A549 (cell line): ENCODE measurements at regions not wholly inside any gene's neighbourhood (a gene's known extent, or its start where the extent isn't known, plus 50 kb on each side); places are given as distances from the start of the nearest gene placed in this dataset.

Experiments
- ATAC-seq, 2 experiments: fragments of 200-7000 bp in 1 of 2; fragments of >200 bp in 1 of 2; cut with Nextera tagmentation in 1 of 2; cut with Tn5 transposase in 1 of 2; 3 replicates each; pipeline versions ENCODE4 v1.8.0 to v1.9.1; 2018 to 2020; ENCODE audit warnings: mild to moderate bottlenecking in 1 of 2, moderate library complexity in 1 of 2
- CTCF ChIA-PET: fragments of 300-600 bp; sonication (Branson Sonifier 250); formaldehyde crosslinking; extraction: SDS; loops from one replicate; lab custom pipeline; 2021; ENCODE audit warnings: antibody characterized with exemption, inconsistent platforms; lab: Yijun Ruan, JAX
- POLR2A ChIA-PET: fragments of 350-600 bp; formaldehyde crosslinking; extraction: SDS; loops from one replicate; lab custom pipeline; 2021; ENCODE audit warnings: antibody characterized with exemption, inconsistent platforms; lab: Yijun Ruan, JAX
- DNase-seq, 2 experiments: peaks; one replicate each; pipeline versions ENCODE4 v3.0.0 to v3.0.0-alpha.2; 2011 to 2016; ENCODE audit warnings: low read depth in 1 of 2, low spot score in 1 of 2
- FAIRE-seq: peaks from 2 replicates; lab custom pipeline; 2011; peaks lifted over from hg19 to GRCh38; lab: Jason Lieb, UNC
- H3K27ac ChIP-seq, 2 experiments: fragments of >200 bp; sonication (Bioruptor Twin); formaldehyde crosslinking; 3 replicates each; pipeline ENCODE4 v1.5.1; 2016 to 2017
- H3K4me1 ChIP-seq: fragments of >200 bp; sonication (Bioruptor Twin); formaldehyde crosslinking; 3 replicates; pipeline ENCODE4 v1.6.1; 2016
- H3K4me2 ChIP-seq: fragments of >200 bp; sonication (Bioruptor Twin); formaldehyde crosslinking; 3 replicates; pipeline ENCODE4 v1.6.1; 2016
- H3K4me3 ChIP-seq: fragments of >200 bp; sonication (Bioruptor Twin); formaldehyde crosslinking; 3 replicates; pipeline ENCODE4 v1.5.1; 2016
- H3K9me3 ChIP-seq: fragments of >200 bp; sonication (Bioruptor Twin); formaldehyde crosslinking; 3 replicates; pipeline ENCODE4 v1.6.1; 2016
- BCL3 ChIP-seq: fragments of >200 bp; sonication (Bioruptor Twin); formaldehyde crosslinking; IDR thresholded peaks from 3 replicates; pipeline ENCODE4 v1.6.1; 2016
- CBX2 ChIP-seq: fragments of 200-600 bp; sonication (generic); IDR thresholded peaks from 2 replicates; pipeline ENCODE4 v1.6.1; 2016; ENCODE audit warnings: low read depth, mild to moderate bottlenecking, borderline replicate concordance
- CEBPB ChIP-seq, 2 experiments: fragments of >200 bp in 1 of 2; sonication (Bioruptor Twin) in 1 of 2; formaldehyde crosslinking in 1 of 2; IDR thresholded peaks; 2 replicates each; pipeline ENCODE4 v1.6.1; 2012 to 2016
- CHD4 ChIP-seq: fragments of 200-600 bp; sonication (generic); IDR thresholded peaks from 2 replicates; pipeline ENCODE4 v1.6.1; 2016; ENCODE audit warnings: antibody characterized with exemption, mild to moderate bottlenecking, borderline replicate concordance
- ELK1 ChIP-seq: fragments of 150-350 bp; IDR thresholded peaks from 2 replicates; pipeline ENCODE4 v1.6.1; 2014; ENCODE audit warnings: low read depth, mild to moderate bottlenecking, low read length
- EP300 ChIP-seq, 2 experiments: fragments of >200 bp; sonication (Bioruptor Twin); formaldehyde crosslinking; IDR thresholded peaks; 2 replicates in 1 of 2; 3 replicates in 1 of 2; pipeline ENCODE4 v1.6.1; 2016 to 2017
- FOSL2 ChIP-seq, 2 experiments: fragments of 450-650 bp in 1 of 2; fragments of >200 bp in 1 of 2; sonication (Bioruptor Twin) in 1 of 2; formaldehyde crosslinking; IDR thresholded peaks; 2 replicates each; pipeline versions ENCODE4 v1.5.0 to v1.6.1; 2016 to 2020; ENCODE audit warnings: mild to moderate bottlenecking in 1 of 2, moderate library complexity in 1 of 2
- GATA3 ChIP-seq: IDR thresholded peaks from 2 replicates; pipeline ENCODE4 v1.6.1; 2012; ENCODE audit warnings: borderline replicate concordance
- HOXB13 ChIP-seq: fragments of 250-450 bp; sonication (Bioruptor Pico); IDR thresholded peaks from 2 replicates; pipeline ENCODE4 v1.5.0; 2020; ENCODE audit warnings: low read depth, mild to moderate bottlenecking, moderate library complexity
- JUNB ChIP-seq: fragments of >200 bp; sonication (Bioruptor Twin); formaldehyde crosslinking; IDR thresholded peaks from 2 replicates; pipeline ENCODE4 v1.6.1; 2016
- KDM5A ChIP-seq: fragments of 200-600 bp; sonication (generic); IDR thresholded peaks from 2 replicates; pipeline ENCODE4 v1.6.1; 2016; ENCODE audit warnings: antibody characterized with exemption, mild to moderate bottlenecking
- MAFK ChIP-seq: fragments of 450-650 bp; IDR thresholded peaks from 2 replicates; pipeline ENCODE4 v1.6.1; 2014; ENCODE audit not compliant: partially characterized antibody
- MAZ ChIP-seq: fragments of 150-350 bp; IDR thresholded peaks from 2 replicates; pipeline ENCODE4 v1.6.1; 2014; ENCODE audit warnings: antibody characterized with exemption, low read depth, low read length, borderline replicate concordance
- NFE2L2 ChIP-seq: fragments of 150-350 bp; conservative IDR thresholded peaks from 2 replicates; pipeline ENCODE4 v1.6.1; 2014; ENCODE audit warnings: low read length
- REST ChIP-seq: fragments of 200-600 bp; sonication (generic); IDR thresholded peaks from 2 replicates; pipeline ENCODE4 v1.6.1; 2016; ENCODE audit warnings: antibody characterized with exemption, mild to moderate bottlenecking, moderate library complexity
- SREBF2 ChIP-seq: fragments of 450-650 bp; IDR thresholded peaks from 2 replicates; pipeline ENCODE4 v1.6.1; 2014; ENCODE audit warnings: mild to moderate bottlenecking, moderate library complexity
- ZFP36 ChIP-seq: fragments of 450-650 bp; IDR thresholded peaks from 2 replicates; pipeline ENCODE4 v1.6.1; 2014; ENCODE audit warnings: borderline replicate concordance; ENCODE audit not compliant: partially characterized antibody
- WGBS: methylation state at CpG from one replicate; pipeline ENCODE4 v1.1.6; 2017; ENCODE audit errors: missing lambda C conversion rate; 5-methylcytosine and 5-hydroxymethylcytosine counted together

GRCh38 chr12:127388985-127389384 lies 878.0 kb upstream of the TMEM132C start:
- H3K27ac ChIP-seq: no peak overlapping the region
- no peaks in the 10 kb centered on the region for H3K9me3 ChIP-seq
- H3K4me1 ChIP-seq: no peaks in the 10 kb centered on the region
- DNase-seq: no peak
- no peak overlapping the region for H3K4me3 ChIP-seq
- TF ChIP-seq MAFK: no peak
- FAIRE-seq: no peak
- 21% methylated on average over 6 of the region's 7 CpGs for WGBS
- H3K4me2 ChIP-seq: no peak overlapping the region
- ChIA-PET CTCF (interaction anchor here (2.0 kb wide), 1 partner anchor 8 kb away, joined by 9 read pairs; no protein-coding TSS in a partner anchor), POLR2A (no interaction called here)
- no peak for ATAC-seq

- H3K4me2 ChIP-seq: no peak overlapping the region
- 0% methylated on average over 2 of the region's 2 CpGs for WGBS
- no peak for ATAC-seq
- FAIRE-seq: no peak
- POLR2A ChIA-PET: no interaction called here
- no peak for TF ChIP-seq CEBPB (IDR thresholded peaks at IDR 0.05)
- no peak for TF ChIP-seq NFE2L2
- TF ChIP-seq CBX2: no peak
- peak; percentile 31; the same call in 1 of the 2 replicates for TF ChIP-seq REST
- TF ChIP-seq GATA3: no peak
- no peak for TF ChIP-seq HOXB13
- TF ChIP-seq, all 56 proteins: peak for 1
- Histone ChIP-seq H3K27ac (no peak overlapping the region), H3K4me1 (no peaks in the 10 kb centered on the region), H3K9me3 (no peaks in the 10 kb centered on the region), H3K4me3 (no peak overlapping the region)
- peak in 1 of 2 experiments; percentile 6 for DNase-seq
- CTCF ChIA-PET: interaction anchor here (2.0 kb wide), 1 partner anchor 9 kb away, joined by 9 read pairs; no protein-coding TSS in a partner anchor
Measured at GRCh38 chr12:127389923-127390322, 877.0 kb upstream of the TMEM132C start.

GRCh38 chr12:127393465-127393864 lies 873.5 kb upstream of the TMEM132C start:
- DNase-seq: no peak
- no peak overlapping the region for H3K4me3 ChIP-seq
- ChIA-PET POLR2A (no interaction called here), CTCF (no interaction called here)
- 6% methylated on average over 4 of the region's 4 CpGs for WGBS
- no peaks in the 10 kb centered on the region for H3K9me3 ChIP-seq
- no peaks in the 10 kb centered on the region for H3K4me1 ChIP-seq
- no peak for TF ChIP-seq MAZ
- no peak for TF ChIP-seq ZFP36
- TF ChIP-seq BCL3: no peak
- TF ChIP-seq FOSL2 (IDR thresholded peaks at IDR 0.05): no peak
- no peak for TF ChIP-seq FOSL2 (CRISPR knock-in tag; IDR thresholded peaks at IDR 0.05)
- no peak for TF ChIP-seq SREBF2
- no peak for TF ChIP-seq KDM5A
- TF ChIP-seq JUNB: no peak
- no peak for TF ChIP-seq ELK1
- no peak for TF ChIP-seq CHD4
- no peak for TF ChIP-seq EP300 (IDR thresholded peaks at IDR 0.05)
- no peak for FAIRE-seq
- H3K27ac ChIP-seq: no peak overlapping the region
- no peak for ATAC-seq
- no peak overlapping the region for H3K4me2 ChIP-seq
